Smooth muscle cell (in vitro differentiated cells): ENCODE measurements at regions not wholly inside any gene's neighbourhood (a gene's known extent, or its start where the extent isn't known, plus 50 kb on each side); places are given as distances from the start of the nearest gene placed in this dataset.

Experiments used
- DNase-seq: peaks from one replicate; lab custom pipeline; 2025; ENCODE audit not compliant: unreplicated experiment; lab: John Stamatoyannopoulos, UW
- H2AFZ ChIP-seq: fragments of 200-600 bp; sonication (generic); 2 replicates; pipeline ENCODE4 v1.6.0; 2016; ENCODE audit warnings: antibody characterized with exemption, low read depth, mild to moderate bottlenecking
- H3F3A ChIP-seq: fragments of 200-600 bp; sonication (generic); 2 replicates; pipeline ENCODE4 v1.6.0; 2017; ENCODE audit warnings: antibody characterized with exemption, low read depth
- H3K27ac ChIP-seq: fragments of 200-600 bp; sonication (generic); 2 replicates; pipeline ENCODE4 v1.5.1; 2016; ENCODE audit warnings: low read depth, mild to moderate bottlenecking
- H3K27me3 ChIP-seq: fragments of 200-600 bp; sonication (generic); 2 replicates; pipeline ENCODE4 v1.6.1; 2016; ENCODE audit warnings: low read depth, mild to moderate bottlenecking
- H3K36me3 ChIP-seq: fragments of 200-600 bp; sonication (generic); 2 replicates; pipeline ENCODE4 v1.5.1; 2016; ENCODE audit warnings: low read depth
- H3K4me1 ChIP-seq: fragments of 200-600 bp; sonication (generic); 2 replicates; pipeline ENCODE4 v1.5.1; 2016; ENCODE audit warnings: low read depth
- H3K4me2 ChIP-seq: fragments of 200-600 bp; sonication (generic); 2 replicates; pipeline ENCODE4 v1.6.0; 2016; ENCODE audit warnings: mild to moderate bottlenecking
- H3K4me3 ChIP-seq: fragments of 200-600 bp; sonication (generic); 2 replicates; pipeline ENCODE4 v1.5.1; 2016; ENCODE audit warnings: mild to moderate bottlenecking
- H3K79me2 ChIP-seq: fragments of 200-600 bp; sonication (generic); 2 replicates; pipeline ENCODE4 v1.6.0; 2016; ENCODE audit warnings: low read depth, mild to moderate bottlenecking
- H3K9ac ChIP-seq: fragments of 200-600 bp; sonication (generic); 2 replicates; pipeline ENCODE4 v1.6.0; 2016; ENCODE audit warnings: low read depth
- H3K9me3 ChIP-seq: fragments of 200-600 bp; sonication (generic); replicated peaks from 2 replicates; pipeline ENCODE4 v1.5.1; 2016; ENCODE audit warnings: low read depth
- H4K20me1 ChIP-seq: fragments of 200-600 bp; sonication (generic); 2 replicates; pipeline ENCODE4 v1.6.0; 2016; ENCODE audit warnings: low read depth
- WGBS: methylation state at CpG from one replicate; pipeline ENCODE4 v1.1.7; 2016; ENCODE audit warnings: low lambda C conversion rate; 5-methylcytosine and 5-hydroxymethylcytosine counted together
- TF ChIP-seq, protein P1 (sequence below): fragments of 200-600 bp; sonication (generic); IDR thresholded peaks from 2 replicates; pipeline ENCODE4 v1.5.1; 2017; ENCODE audit warnings: borderline replicate concordance, mild to moderate bottlenecking, antibody characterized with exemption; ENCODE audit not compliant: insufficient read depth, poor library complexity, severe bottlenecking

- Histone ChIP-seq H4K20me1 (no peaks in the 10 kb centered on the region), H3K79me2 (no peaks in the 10 kb centered on the region), H3K4me3 (no peak overlapping the region), H3K4me2 (no peak overlapping the region), H3K9ac (no peak overlapping the region), H3K27ac (no peak overlapping the region), H3F3A (no peaks in the 10 kb centered on the region), H2AFZ (no peak overlapping the region), H3K36me3 (no peaks in the 10 kb centered on the region), H3K4me1 (no peaks in the 10 kb centered on the region), H3K27me3 (no peaks in the 10 kb centered on the region), H3K9me3 (no peaks in the 10 kb centered on the region)
- TF ChIP-seq, protein P1, sequence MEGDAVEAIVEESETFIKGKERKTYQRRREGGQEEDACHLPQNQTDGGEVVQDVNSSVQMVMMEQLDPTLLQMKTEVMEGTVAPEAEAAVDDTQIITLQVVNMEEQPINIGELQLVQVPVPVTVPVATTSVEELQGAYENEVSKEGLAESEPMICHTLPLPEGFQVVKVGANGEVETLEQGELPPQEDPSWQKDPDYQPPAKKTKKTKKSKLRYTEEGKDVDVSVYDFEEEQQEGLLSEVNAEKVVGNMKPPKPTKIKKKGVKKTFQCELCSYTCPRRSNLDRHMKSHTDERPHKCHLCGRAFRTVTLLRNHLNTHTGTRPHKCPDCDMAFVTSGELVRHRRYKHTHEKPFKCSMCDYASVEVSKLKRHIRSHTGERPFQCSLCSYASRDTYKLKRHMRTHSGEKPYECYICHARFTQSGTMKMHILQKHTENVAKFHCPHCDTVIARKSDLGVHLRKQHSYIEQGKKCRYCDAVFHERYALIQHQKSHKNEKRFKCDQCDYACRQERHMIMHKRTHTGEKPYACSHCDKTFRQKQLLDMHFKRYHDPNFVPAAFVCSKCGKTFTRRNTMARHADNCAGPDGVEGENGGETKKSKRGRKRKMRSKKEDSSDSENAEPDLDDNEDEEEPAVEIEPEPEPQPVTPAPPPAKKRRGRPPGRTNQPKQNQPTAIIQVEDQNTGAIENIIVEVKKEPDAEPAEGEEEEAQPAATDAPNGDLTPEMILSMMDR = no peak
- WGBS = 80% methylated on average over 2 of the region's 2 CpGs
- no peak for DNase-seq
Observed at GRCh38 chr12:66055837-66056319, 74.7 kb downstream of the LLPH start.

GRCh38 chr12:66052988-66053615 is 77.4 kb downstream of the LLPH start:
- no peaks in the 10 kb centered on the region for H3K4me1 ChIP-seq
- H4K20me1 ChIP-seq = no peaks in the 10 kb centered on the region
- no peak overlapping the region for H3K27ac ChIP-seq
- H3K4me3 ChIP-seq = no peak overlapping the region
- TF ChIP-seq, protein P1 = no peak
- no peak overlapping the region for H2AFZ ChIP-seq
- no peaks in the 10 kb centered on the region for H3K9me3 ChIP-seq
- no peaks in the 10 kb centered on the region for H3K79me2 ChIP-seq
- H3F3A ChIP-seq = no peaks in the 10 kb centered on the region
- H3K27me3 ChIP-seq = no peaks in the 10 kb centered on the region
- no peak overlapping the region for H3K4me2 ChIP-seq
- DNase-seq = no peak
- H3K9ac ChIP-seq = no peak overlapping the region
- no peaks in the 10 kb centered on the region for H3K36me3 ChIP-seq
- 83% methylated on average over 1 of the region's 1 CpG for WGBS

GRCh38 chr12:66051361-66051760 is 79.2 kb downstream of the LLPH start:
- no peak overlapping the region for H3K9ac ChIP-seq
- no peaks in the 10 kb centered on the region for H3K79me2 ChIP-seq
- H3K27me3 ChIP-seq = no peaks in the 10 kb centered on the region
- TF ChIP-seq, protein P1 = no peak
- H2AFZ ChIP-seq = no peak overlapping the region
- H3K4me1 ChIP-seq = no peaks in the 10 kb centered on the region
- no peak overlapping the region for H3K4me3 ChIP-seq
- H3K36me3 ChIP-seq = no peaks in the 10 kb centered on the region
- no peaks in the 10 kb centered on the region for H3F3A ChIP-seq
- no peaks in the 10 kb centered on the region for H3K9me3 ChIP-seq
- 53% methylated on average over 4 of the region's 4 CpGs for WGBS
- H4K20me1 ChIP-seq = no peaks in the 10 kb centered on the region
- no peak for DNase-seq
- no peak overlapping the region for H3K4me2 ChIP-seq
- H3K27ac ChIP-seq = no peak overlapping the region

DNA sequence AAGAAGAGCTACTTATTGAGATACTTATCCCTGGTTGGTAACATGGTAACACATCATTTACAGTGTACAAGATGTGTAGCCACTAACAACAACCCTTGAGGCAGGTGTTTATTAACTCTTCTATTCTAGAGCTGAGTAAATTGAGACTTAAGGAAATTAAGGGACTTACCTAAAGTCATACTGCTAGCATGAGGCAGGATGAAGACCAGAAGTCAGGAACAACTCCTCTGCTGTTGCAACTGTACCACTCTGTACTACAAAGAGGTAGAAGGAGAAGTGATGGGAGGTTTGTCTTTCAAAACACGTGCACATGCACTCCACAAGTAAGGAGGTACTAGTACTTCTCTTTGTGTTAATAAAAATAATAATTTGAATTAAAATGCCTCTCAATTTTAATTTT is 79.9 kb downstream of the LLPH start:
- no peaks in the 10 kb centered on the region for H3K4me1 ChIP-seq
- no peak overlapping the region for H3K4me2 ChIP-seq
- H3K27ac ChIP-seq = no peak overlapping the region
- DNase-seq = no peak
- no peak overlapping the region for H3K9ac ChIP-seq
- no peaks in the 10 kb centered on the region for H3K27me3 ChIP-seq
- H3K79me2 ChIP-seq = no peaks in the 10 kb centered on the region
- TF ChIP-seq, protein P1 = no peak
- H2AFZ ChIP-seq = no peak overlapping the region
- no peaks in the 10 kb centered on the region for H3K9me3 ChIP-seq
- no peak overlapping the region for H3K4me3 ChIP-seq
- 88% methylated on average over 1 of the region's 1 CpG for WGBS
- H3F3A ChIP-seq = no peaks in the 10 kb centered on the region
- H4K20me1 ChIP-seq = no peaks in the 10 kb centered on the region
- no peaks in the 10 kb centered on the region for H3K36me3 ChIP-seq
